ENCODE measurements at regions not wholly inside any gene's neighbourhood (a gene's known extent, or its start where the extent isn't known, plus 50 kb on each side); places are given as distances from the start of the nearest gene placed in this dataset.

GRCh38 chr16:85208643-85209520 is 96.6 kb upstream of the CIBAR2 start:
- Histone ChIP-seq H3K36me3 (ENCODE audit: control insufficient read depth in 2 of 2, extremely low read depth in 1 of 2, insufficient read depth in 2 of 2, low read length in 2 of 2) (no peaks in the 10 kb centered on the region), H3K79me2 (ENCODE audit: control insufficient read depth, insufficient read depth, low read length) (no peaks in the 10 kb centered on the region), H2AFZ (ENCODE audit: control insufficient read depth, low read length) (no peak overlapping the region), H3K4me3 (ENCODE audit: control insufficient read depth in 2 of 3, extremely low read depth in 1 of 3, insufficient read depth in 2 of 3, low read depth in 1 of 3, low read length in 3 of 3) (no peak overlapping the region), H3K4me2 (ENCODE audit: control insufficient read depth, extremely low read depth, insufficient read depth, low read depth, low read length) (no peak overlapping the region), H4K20me1 (ENCODE audit: control insufficient read depth, extremely low read depth, insufficient read depth, low read length) (no peaks in the 10 kb centered on the region), H3K27ac (ENCODE audit: control insufficient read depth, insufficient read depth, low read length) (no peak overlapping the region), H3K9me3 (ENCODE audit: control insufficient read depth, low read depth, low read length) (no peaks in the 10 kb centered on the region), H3K4me1 (ENCODE audit: control insufficient read depth, extremely low read depth, insufficient read depth, low read length) (peaks cover 18% of the 10 kb centered on the region), H3K9ac (ENCODE audit: control insufficient read depth, extremely low read depth, insufficient read depth, low read length) (no peak overlapping the region), H3K27me3 (ENCODE audit: control insufficient read depth, extremely low read depth, insufficient read depth, low read length) (no peaks in the 10 kb centered on the region), H3K9me1 (ENCODE audit: control insufficient read depth, extremely low read depth, insufficient read depth, low read length) (no peaks in the 10 kb centered on the region)
- FAIRE-seq, result no peak
- dilution Hi-C loops (cut with MboI; ENCODE audit: extremely low pct_ligation_motif_present, low sequenced_read_pairs), result no loop called here
- TF ChIP-seq EZH2 (IDR thresholded peaks at IDR 0.05; ENCODE audit: low read length) (no peak), CTCF (optimal IDR thresholded peaks at IDR 0.05 in 1 of 3, IDR thresholded peaks at IDR 0.05 in 1 of 3, conservative IDR thresholded peaks at IDR 0.05 in 1 of 3; ENCODE audit: extremely low read depth in 1 of 3, insufficient read depth in 2 of 3, low read length in 3 of 3) (no peak)
- no peak for DNase-seq (ENCODE audit: low read depth, low spot score)

GRCh38 chr16:85209526-85210121 is 97.4 kb upstream of the CIBAR2 start:
- no peaks in the 10 kb centered on the region for H3K79me2 ChIP-seq (ENCODE audit: control insufficient read depth, insufficient read depth, low read length)
- TF ChIP-seq CTCF (optimal IDR thresholded peaks at IDR 0.05 in 1 of 3, IDR thresholded peaks at IDR 0.05 in 1 of 3, conservative IDR thresholded peaks at IDR 0.05 in 1 of 3; ENCODE audit: extremely low read depth in 1 of 3, insufficient read depth in 2 of 3, low read length in 3 of 3) (no peak), EZH2 (IDR thresholded peaks at IDR 0.05; ENCODE audit: low read length) (no peak)
- no peak overlapping the region for H3K4me2 ChIP-seq (ENCODE audit: control insufficient read depth, extremely low read depth, insufficient read depth, low read depth, low read length)
- H4K20me1 ChIP-seq (ENCODE audit: control insufficient read depth, extremely low read depth, insufficient read depth, low read length), result no peaks in the 10 kb centered on the region
- DNase-seq (ENCODE audit: low read depth, low spot score) (no peak), FAIRE-seq (peak; percentile 23)
- H3K9me3 ChIP-seq (ENCODE audit: control insufficient read depth, low read depth, low read length), result no peaks in the 10 kb centered on the region
- H3K9ac ChIP-seq (ENCODE audit: control insufficient read depth, extremely low read depth, insufficient read depth, low read length), result no peak overlapping the region
- H3K36me3 ChIP-seq (ENCODE audit: control insufficient read depth in 2 of 2, extremely low read depth in 1 of 2, insufficient read depth in 2 of 2, low read length in 2 of 2), result no peaks in the 10 kb centered on the region
- dilution Hi-C loops (cut with MboI; ENCODE audit: extremely low pct_ligation_motif_present, low sequenced_read_pairs), result no loop called here
- peaks cover 12% of the 10 kb centered on the region for H3K4me1 ChIP-seq (ENCODE audit: control insufficient read depth, extremely low read depth, insufficient read depth, low read length)
- H3K4me3 ChIP-seq (ENCODE audit: control insufficient read depth in 2 of 3, extremely low read depth in 1 of 3, insufficient read depth in 2 of 3, low read depth in 1 of 3, low read length in 3 of 3), result no peak overlapping the region
- H3K27ac ChIP-seq (ENCODE audit: control insufficient read depth, insufficient read depth, low read length), result no peak overlapping the region
- H2AFZ ChIP-seq (ENCODE audit: control insufficient read depth, low read length), result no peak overlapping the region
- H3K9me1 ChIP-seq (ENCODE audit: control insufficient read depth, extremely low read depth, insufficient read depth, low read length), result no peaks in the 10 kb centered on the region
- no peaks in the 10 kb centered on the region for H3K27me3 ChIP-seq (ENCODE audit: control insufficient read depth, extremely low read depth, insufficient read depth, low read length)
